Lower lobe of right lung (tissue), 2 donors: ENCODE measurements at regions not wholly inside any gene's neighbourhood (a gene's known extent, or its start where the extent isn't known, plus 50 kb on each side); places are given as distances from the start of the nearest gene placed in this dataset.

Source experiments
- ATAC-seq, 2 donors: fragments of 200-7000 bp; cut with Tn5 transposase; one replicate each; pipeline ENCODE4 v1.9.1; 2020 to 2022; ENCODE audit warnings: mild to moderate bottlenecking in 2 of 2, moderate library complexity in 2 of 2
- DNase-seq: peaks from one replicate; pipeline ENCODE4 v3.0.0-alpha.2; 2020
- H3K27ac ChIP-seq: fragments of 200-600 bp; one replicate; pipeline ENCODE4 v1.8.0; 2022
- H3K27me3 ChIP-seq: fragments of 200-600 bp; one replicate; pipeline ENCODE4 v1.8.0; 2022; ENCODE audit warnings: low read depth
- H3K36me3 ChIP-seq: fragments of 200-600 bp; one replicate; pipeline ENCODE4 v1.8.0; 2022; ENCODE audit warnings: mild to moderate bottlenecking
- H3K4me1 ChIP-seq: fragments of 200-600 bp; one replicate; pipeline ENCODE4 v1.8.0; 2022
- H3K4me3 ChIP-seq: fragments of 200-600 bp; one replicate; pipeline ENCODE4 v1.8.0; 2022; ENCODE audit warnings: mild to moderate bottlenecking
- H3K9me3 ChIP-seq: fragments of 200-600 bp; one replicate; pipeline ENCODE4 v1.8.0; 2022
- intact Hi-C: fragments of 100-400 bp; cut with DNase I; formaldehyde crosslinking; loops from one replicate; pipeline ENCODE4 v1.11.0; 2022
- TF ChIP-seq, protein P1 (sequence below): fragments of 200-600 bp; IDR thresholded peaks from one replicate; pipeline ENCODE4 v1.8.0; 2022; ENCODE audit warnings: antibody characterized with exemption, mild to moderate bottlenecking
- donor health status: DM: no; HTN: yes; CAD: no; lungs with severe emphysema.

- ATAC-seq (no peak), DNase-seq (no peak)
- intact Hi-C loops, result no loop called here
- H3K4me1 ChIP-seq, result no peaks in the 10 kb centered on the region
- no peak overlapping the region for H3K27ac ChIP-seq
- H3K4me3 ChIP-seq, result no peak overlapping the region
- H3K9me3 ChIP-seq, result no peaks in the 10 kb centered on the region
- no peaks in the 10 kb centered on the region for H3K27me3 ChIP-seq
- TF ChIP-seq, protein P1, sequence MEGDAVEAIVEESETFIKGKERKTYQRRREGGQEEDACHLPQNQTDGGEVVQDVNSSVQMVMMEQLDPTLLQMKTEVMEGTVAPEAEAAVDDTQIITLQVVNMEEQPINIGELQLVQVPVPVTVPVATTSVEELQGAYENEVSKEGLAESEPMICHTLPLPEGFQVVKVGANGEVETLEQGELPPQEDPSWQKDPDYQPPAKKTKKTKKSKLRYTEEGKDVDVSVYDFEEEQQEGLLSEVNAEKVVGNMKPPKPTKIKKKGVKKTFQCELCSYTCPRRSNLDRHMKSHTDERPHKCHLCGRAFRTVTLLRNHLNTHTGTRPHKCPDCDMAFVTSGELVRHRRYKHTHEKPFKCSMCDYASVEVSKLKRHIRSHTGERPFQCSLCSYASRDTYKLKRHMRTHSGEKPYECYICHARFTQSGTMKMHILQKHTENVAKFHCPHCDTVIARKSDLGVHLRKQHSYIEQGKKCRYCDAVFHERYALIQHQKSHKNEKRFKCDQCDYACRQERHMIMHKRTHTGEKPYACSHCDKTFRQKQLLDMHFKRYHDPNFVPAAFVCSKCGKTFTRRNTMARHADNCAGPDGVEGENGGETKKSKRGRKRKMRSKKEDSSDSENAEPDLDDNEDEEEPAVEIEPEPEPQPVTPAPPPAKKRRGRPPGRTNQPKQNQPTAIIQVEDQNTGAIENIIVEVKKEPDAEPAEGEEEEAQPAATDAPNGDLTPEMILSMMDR, result no peak
- no peaks in the 10 kb centered on the region for H3K36me3 ChIP-seq
These were observed 101.2 kb downstream of the RAB18 start for GRCh38 chr10:27605318-27605717.

- no peaks in the 10 kb centered on the region for H3K27me3 ChIP-seq
- H3K36me3 ChIP-seq, result no peaks in the 10 kb centered on the region
- intact Hi-C loops, result no loop called here
- H3K9me3 ChIP-seq, result no peaks in the 10 kb centered on the region
- no peak for DNase-seq
- no peaks in the 10 kb centered on the region for H3K4me1 ChIP-seq
- TF ChIP-seq, protein P1, result no peak
- ATAC-seq, result no peak
- no peak overlapping the region for H3K4me3 ChIP-seq
- no peak overlapping the region for H3K27ac ChIP-seq
These were observed 103.5 kb downstream of the RAB18 start for GRCh38 chr10:27607591-27607990.

DNA sequence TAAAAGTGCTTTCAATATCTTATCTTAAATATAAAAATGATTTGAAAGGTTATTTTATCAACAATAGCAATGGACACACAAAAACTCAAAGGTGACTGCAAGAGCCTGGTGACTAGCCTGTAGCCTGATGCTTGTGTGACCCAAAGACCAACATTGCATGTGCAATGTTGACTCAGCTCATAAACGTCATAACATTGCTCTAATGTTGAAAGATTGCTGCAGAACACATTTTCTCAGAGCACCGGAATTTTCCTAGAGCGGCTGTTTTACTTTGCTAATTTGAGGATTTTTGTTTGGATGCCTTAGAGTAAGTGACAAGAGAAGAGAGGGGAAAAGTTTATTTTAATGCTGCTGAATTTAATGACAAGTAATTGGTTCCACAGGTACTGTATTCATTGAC, 107.1 kb downstream of the RAB18 start:
- H3K4me3 ChIP-seq, result no peak overlapping the region
- no peak overlapping the region for H3K27ac ChIP-seq
- DNase-seq, result no peak
- no peaks in the 10 kb centered on the region for H3K27me3 ChIP-seq
- H3K36me3 ChIP-seq, result no peaks in the 10 kb centered on the region
- TF ChIP-seq, protein P1, result no peak
- no peak for ATAC-seq
- H3K9me3 ChIP-seq, result no peaks in the 10 kb centered on the region
- H3K4me1 ChIP-seq, result no peaks in the 10 kb centered on the region
- intact Hi-C loops, result no loop called here

DNA sequence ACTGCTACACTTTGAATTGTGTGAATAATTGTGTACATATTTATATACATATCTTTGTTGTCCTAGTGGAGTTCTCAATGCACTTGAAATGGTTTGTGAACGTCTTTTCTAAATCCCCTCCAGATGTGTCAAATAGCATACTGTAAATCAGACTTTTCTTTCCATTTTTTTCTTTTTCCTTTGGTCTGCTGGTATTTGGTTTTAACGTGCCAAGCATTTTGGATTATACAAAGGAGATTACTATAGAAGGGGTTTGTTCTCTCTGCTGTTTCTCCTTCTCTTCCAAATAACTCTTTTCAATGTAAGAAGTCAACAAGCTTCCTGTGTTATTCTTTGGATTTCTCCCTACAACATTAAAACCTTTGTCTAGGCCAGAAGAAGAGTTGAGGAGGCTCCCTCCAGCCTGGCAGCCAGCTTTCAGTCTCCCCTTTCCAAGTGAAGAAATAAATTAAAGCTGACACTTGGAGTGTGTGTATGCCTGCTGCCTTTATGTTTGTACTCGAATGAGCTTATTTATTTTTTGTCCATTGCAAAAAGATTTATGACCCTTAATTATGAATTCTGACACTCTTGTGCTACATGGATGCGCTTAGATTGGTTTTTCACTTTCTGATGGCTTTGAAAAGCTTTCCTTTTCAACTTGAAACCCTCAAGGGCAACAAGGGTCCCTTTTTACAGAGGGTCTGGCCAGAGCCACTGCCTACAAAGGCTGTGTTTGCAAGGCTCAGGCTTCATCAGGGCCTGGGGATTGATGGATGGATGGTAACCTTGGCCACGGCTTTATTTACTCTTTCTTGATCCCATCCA, 107.8 kb downstream of the RAB18 start:
- no peak overlapping the region for H3K27ac ChIP-seq
- H3K4me3 ChIP-seq, result no peak overlapping the region
- H3K9me3 ChIP-seq, result no peaks in the 10 kb centered on the region
- no peak for DNase-seq
- no peaks in the 10 kb centered on the region for H3K36me3 ChIP-seq
- TF ChIP-seq, protein P1, result no peak
- H3K27me3 ChIP-seq, result no peaks in the 10 kb centered on the region
- intact Hi-C loops, result no loop called here
- H3K4me1 ChIP-seq, result no peaks in the 10 kb centered on the region
- no peak for ATAC-seq

GRCh38 chr10:27612551-27613035, 108.5 kb downstream of the RAB18 start:
- no peak overlapping the region for H3K27ac ChIP-seq

More at GRCh38 chr10:27612551-27613035, 108.5 kb downstream of the RAB18 start:
- Histone ChIP-seq H3K4me1 (no peaks in the 10 kb centered on the region), H3K27me3 (no peaks in the 10 kb centered on the region), H3K9me3 (no peaks in the 10 kb centered on the region), H3K36me3 (no peaks in the 10 kb centered on the region), H3K4me3 (no peak overlapping the region)
- intact Hi-C loops, result no loop called here
- no peak for ATAC-seq
- TF ChIP-seq, protein P1, result no peak
- DNase-seq, result no peak
